ENCODE measurements at regions not wholly inside any gene's neighbourhood (a gene's known extent, or its start where the extent isn't known, plus 50 kb on each side); places are given as distances from the start of the nearest gene placed in this dataset.
A peak's percentile ranks its signal among the peaks of the same experiment; 100 is the strongest.
"Not testable (repeated sequence)": the region's sequence is repeated elsewhere in the genome, so short reads cannot be mapped to it uniquely, and the experiment has no call there.

- in situ Hi-C loops (cut with HindIII; ENCODE audit: low pct_unique_long_range_greater_than_20kb, low sequenced_read_pairs): no loop called here
- no peak for DNase-seq (ENCODE audit: low read depth, low spot score)
Measured at GRCh38 chrX:47302396-47302795, 68.0 kb upstream of the ZNF157 start.

- in situ Hi-C loops (cut with HindIII; ENCODE audit: low pct_unique_long_range_greater_than_20kb, low sequenced_read_pairs); DNase-seq (ENCODE audit: low read depth, low spot score): not testable (repeated sequence)
Measured at GRCh38 chrX:47306471-47307023, 63.8 kb upstream of the ZNF157 start.

GRCh38 chrX:47311932-47312774, 58.2 kb upstream of the ZNF157 start:
- DNase-seq (ENCODE audit: low read depth, low spot score): peak; percentile 85
- in situ Hi-C loops (cut with HindIII; ENCODE audit: low pct_unique_long_range_greater_than_20kb, low sequenced_read_pairs): no loop called here

- in situ Hi-C loops (cut with HindIII; ENCODE audit: low pct_unique_long_range_greater_than_20kb, low sequenced_read_pairs): no loop called here
- DNase-seq (ENCODE audit: low read depth, low spot score): no peak
Measured at GRCh38 chrX:47313056-47313455, 57.3 kb upstream of the ZNF157 start.

- in situ Hi-C loops (cut with HindIII; ENCODE audit: low pct_unique_long_range_greater_than_20kb, low sequenced_read_pairs): no loop called here
- no peak for DNase-seq (ENCODE audit: low read depth, low spot score)
Measured at GRCh38 chrX:47316276-47317025, 53.9 kb upstream of the ZNF157 start.

All from SK-MEL-5 (cell line).